PC-3 (cell line): ENCODE measurements at regions not wholly inside any gene's neighbourhood (a gene's known extent, or its start where the extent isn't known, plus 50 kb on each side); places are given as distances from the start of the nearest gene placed in this dataset.
"Not testable (repeated sequence)": the region's sequence is repeated elsewhere in the genome, so short reads cannot be mapped to it uniquely, and the experiment has no call there.

ENCODE experiments used
- ATAC-seq: fragments of 200-7000 bp; cut with Tn5 transposase; 2 replicates; pipeline ENCODE4 v1.9.1; 2020; ENCODE audit warnings: mild to moderate bottlenecking, moderate library complexity
- BruUV-seq: library from RNA; stranded (reverse); fragments of 400-500 nt; replicated peaks from 2 replicates; lab custom pipeline; 2021; lab: Mats Ljungman, UMichigan
- CTCF ChIA-PET: fragments of 300-600 bp; sonication (Branson Sonifier 250); formaldehyde crosslinking; loops from one replicate; lab custom pipeline; 2022; ENCODE audit warnings: antibody characterized with exemption; lab: Charles Lee
- POLR2A ChIA-PET: fragments of 300-600 bp; sonication (Branson Sonifier 250); formaldehyde crosslinking; loops from one replicate; lab custom pipeline; 2022; ENCODE audit warnings: antibody characterized with exemption; ENCODE audit not compliant: unreplicated experiment; lab: Charles Lee
- DNase-seq: peaks from one replicate; pipeline ENCODE4 v3.0.0-alpha.2; 2015
- H2AFZ ChIP-seq: fragments of 300-600 bp; sonication (generic); 2 replicates; pipeline ENCODE4 v1.6.0; 2016; ENCODE audit warnings: antibody characterized with exemption, low read length
- H3F3A ChIP-seq: fragments of 300-600 bp; sonication (generic); one replicate; pipeline ENCODE4 v1.6.0; 2017; ENCODE audit warnings: antibody characterized with exemption, low read length, control low read depth, mild to moderate bottlenecking; ENCODE audit not compliant: unreplicated experiment
- H3K27ac ChIP-seq: fragments of 300-600 bp; sonication (generic); 2 replicates; pipeline ENCODE4 v1.5.1; 2016; ENCODE audit warnings: mild to moderate bottlenecking, low read length
- H3K27me3 ChIP-seq: fragments of 300-600 bp; sonication (generic); 2 replicates; pipeline ENCODE4 v1.6.1; 2016; ENCODE audit warnings: low read length, mixed read lengths
- H3K36me3 ChIP-seq: fragments of 300-600 bp; sonication (generic); 2 replicates; pipeline ENCODE4 v1.6.1; 2016; ENCODE audit warnings: low read depth, mixed run types, low read length, mixed read lengths
- H3K4me1 ChIP-seq: fragments of 300-600 bp; sonication (generic); 2 replicates; pipeline ENCODE4 v1.5.1; 2016; ENCODE audit warnings: low read length; ENCODE audit not compliant: insufficient read depth
- H3K4me2 ChIP-seq: fragments of 300-600 bp; sonication (generic); 2 replicates; pipeline ENCODE4 v1.6.0; 2016; ENCODE audit warnings: low read length
- H3K4me3 ChIP-seq: fragments of 300-600 bp; sonication (generic); 2 replicates; pipeline ENCODE4 v1.5.1; 2016; ENCODE audit warnings: mild to moderate bottlenecking, low read length, mixed read lengths
- H3K79me2 ChIP-seq: fragments of 300-600 bp; sonication (generic); 2 replicates; pipeline ENCODE4 v1.6.1; 2017; ENCODE audit warnings: low read length, mixed read lengths
- H3K9ac ChIP-seq: fragments of 300-600 bp; sonication (generic); 2 replicates; pipeline ENCODE4 v1.6.0; 2016; ENCODE audit warnings: mild to moderate bottlenecking, low read length
- H3K9me2 ChIP-seq: fragments of 300-600 bp; sonication (generic); replicated peaks from 2 replicates; pipeline ENCODE4 v1.6.1; 2016; ENCODE audit warnings: mixed run types, low read length, mixed read lengths
- H3K9me3 ChIP-seq: fragments of 300-600 bp; sonication (generic); 2 replicates; pipeline ENCODE4 v1.6.1; 2016; ENCODE audit warnings: low read length, mixed read lengths
- H4K20me1 ChIP-seq: fragments of 300-600 bp; sonication (generic); 2 replicates; pipeline ENCODE4 v1.6.1; 2016; ENCODE audit warnings: low read length, mixed read lengths
- CTCF ChIP-seq: fragments of 300-600 bp; sonication (generic); conservative IDR thresholded peaks from 2 replicates; pipeline ENCODE4 v1.5.1; 2017; ENCODE audit warnings: antibody characterized with exemption, low read depth, mild to moderate bottlenecking, low read length
- EZH2 ChIP-seq: fragments of 300-600 bp; sonication (generic); IDR thresholded peaks from one replicate; pipeline ENCODE4 v1.6.1; 2017; ENCODE audit warnings: antibody characterized with exemption, mild to moderate bottlenecking, low read length; ENCODE audit not compliant: unreplicated experiment
- EZH2phosphoT487 ChIP-seq: fragments of 300-600 bp; sonication (generic); IDR thresholded peaks from 2 replicates; pipeline ENCODE4 v1.6.1; 2018; ENCODE audit warnings: mild to moderate bottlenecking, antibody characterized with exemption, low read length, borderline replicate concordance
- intact Hi-C: fragments of 100-400 bp; cut with micrococcal nuclease; formaldehyde crosslinking; loops from 2 replicates; pipeline ENCODE4 v1.9.0; 2023

- ATAC-seq (peak; percentile 40), DNase-seq (no peak)
- Histone ChIP-seq H3K79me2 (peaks cover 51% of the 10 kb centered on the region), H3K4me1 (peaks cover 21% of the 10 kb centered on the region; the same call in 1 of the 2 replicates), H3F3A (no peaks in the 10 kb centered on the region), H3K9me3 (no peaks in the 10 kb centered on the region), H3K27me3 (no peaks in the 10 kb centered on the region), H3K9ac (no peak overlapping the region), H3K4me2 (peak overlapping the region; percentile 33; the same call in 1 of the 2 replicates), H3K4me3 (0 out of 2 replicates have a peak overlapping the region, but pooled peaks have one; percentile 30), H2AFZ (no peak overlapping the region), H4K20me1 (peaks cover 6% of the 10 kb centered on the region; the same call in 1 of the 2 replicates), H3K36me3 (peaks cover 54% of the 10 kb centered on the region), H3K9me2 (no peaks in the 10 kb centered on the region), H3K27ac (peak overlapping the region; percentile 47)
- CTCF ChIA-PET = no interaction called here
- BruUV-seq = no TSS peak
- TF ChIP-seq EZH2 = no peak
- TF ChIP-seq EZH2phosphoT487 = no peak
- TF ChIP-seq CTCF = no peak
- intact Hi-C loops = no loop called here
- POLR2A ChIA-PET = no interaction called here
Observed at GRCh38 chr18:73331212-73331772, 463.5 kb upstream of the NETO1 start.

DNA sequence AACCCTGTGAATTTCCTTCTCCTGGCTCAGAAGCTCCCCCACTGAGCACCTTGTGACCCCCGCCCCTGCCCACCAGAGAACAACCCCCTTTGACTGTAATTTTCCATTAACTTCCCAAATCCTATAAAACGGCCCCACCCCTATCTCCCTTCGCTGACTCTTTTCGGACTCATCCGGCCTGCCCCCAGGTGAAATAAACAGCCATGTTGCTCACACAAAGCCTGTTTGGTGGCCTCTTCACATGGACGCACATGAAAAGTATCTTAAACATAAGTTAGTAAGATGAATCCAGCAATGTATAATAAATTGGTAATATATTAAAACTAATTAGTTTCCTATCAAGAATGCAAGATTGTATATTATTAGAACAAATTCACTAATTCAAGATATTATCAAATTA is 462.3 kb upstream of the NETO1 start:
- H3K4me3 ChIP-seq = 0 out of 2 replicates have a peak overlapping the region, but pooled peaks have one; percentile 30
- H4K20me1 ChIP-seq, BruUV-seq, intact Hi-C loops, POLR2A ChIA-PET, H3K27me3 ChIP-seq, H3F3A ChIP-seq, ATAC-seq, H2AFZ ChIP-seq, H3K9me2 ChIP-seq, H3K9me3 ChIP-seq, CTCF ChIA-PET: not testable (repeated sequence)
- peaks cover 18% of the 10 kb centered on the region; the same call in 1 of the 2 replicates for H3K4me1 ChIP-seq
- peak overlapping the region; percentile 33 for H3K4me2 ChIP-seq
- DNase-seq = peak; percentile 61
- peaks cover 59% of the 10 kb centered on the region for H3K79me2 ChIP-seq
- H3K36me3 ChIP-seq = peaks cover 46% of the 10 kb centered on the region
- H3K9ac ChIP-seq = peak overlapping the region; percentile 46
- peak overlapping the region; percentile 47 for H3K27ac ChIP-seq

DNA sequence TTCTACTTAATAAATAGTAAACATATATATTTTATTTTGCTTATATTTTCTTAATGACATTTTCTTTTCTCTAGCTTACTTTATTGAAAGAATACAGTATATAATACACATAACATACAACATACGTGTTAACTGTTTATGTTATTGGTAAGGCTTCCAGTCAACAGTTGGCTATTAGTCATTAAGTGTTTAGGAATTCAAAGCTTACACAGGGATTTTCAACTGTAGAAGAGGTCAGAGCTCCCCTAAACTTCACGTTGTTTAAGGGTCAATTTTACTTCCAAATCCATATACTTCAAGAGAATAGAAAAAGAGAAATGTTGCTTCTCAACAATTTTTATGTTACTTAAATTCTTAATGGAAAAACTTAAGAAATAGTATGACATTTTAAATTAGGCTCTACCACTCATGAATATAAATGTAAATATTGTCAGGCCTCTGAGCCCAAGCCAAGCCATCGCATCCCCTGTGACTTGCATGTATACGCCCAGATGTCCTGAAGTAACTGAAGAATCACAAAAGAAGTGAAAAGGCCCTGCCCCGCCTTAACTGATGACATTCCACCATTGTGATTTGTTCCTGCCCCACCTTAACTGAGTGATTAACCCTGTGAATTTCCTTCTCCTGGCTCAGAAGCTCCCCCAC is 456.5 kb upstream of the NETO1 start:
- POLR2A ChIA-PET, H4K20me1 ChIP-seq, H3F3A ChIP-seq, H3K9me2 ChIP-seq, CTCF ChIA-PET, H2AFZ ChIP-seq, H3K9me3 ChIP-seq, H3K27me3 ChIP-seq, H3K36me3 ChIP-seq: not testable (repeated sequence)
- BruUV-seq = TSS peak; percentile 20
- H3K9ac ChIP-seq = peak overlapping the region; percentile 61
- DNase-seq (peak; percentile 62), ATAC-seq (peak; percentile 84)
- peak overlapping the region; percentile 39 for H3K4me3 ChIP-seq
- intact Hi-C loops = loop anchor here (1.0 kb wide), 1 partner anchor 41 kb away; no protein-coding TSS in a partner anchor
- H3K79me2 ChIP-seq = peaks cover 29% of the 10 kb centered on the region
- peaks cover 28% of the 10 kb centered on the region for H3K4me1 ChIP-seq
- H3K4me2 ChIP-seq = peak overlapping the region; percentile 73
- H3K27ac ChIP-seq = peak overlapping the region; percentile 93
